H9 (cell line): ENCODE measurements at regions not wholly inside any gene's neighbourhood (a gene's known extent, or its start where the extent isn't known, plus 50 kb on each side); places are given as distances from the start of the nearest gene placed in this dataset.

Experiments
- DNase-seq: peaks from one replicate; pipeline ENCODE4 v3.0.0-alpha.2; 2017
- H2AFZ ChIP-seq: one replicate; pipeline ENCODE4 v1.6.1; 2013; ENCODE audit warnings: mild to moderate bottlenecking, low read length, control low read depth, moderate library complexity
- H2AK5ac ChIP-seq: 2 replicates; pipeline ENCODE4 v1.6.1; 2013; ENCODE audit warnings: low read length, control low read depth, mixed read lengths; ENCODE audit not compliant: insufficient read length
- H2BK120ac ChIP-seq: one replicate; pipeline ENCODE4 v1.6.1; 2013; ENCODE audit warnings: low read depth, mild to moderate bottlenecking, low read length, control low read depth, inconsistent platforms; ENCODE audit not compliant: poor library complexity, severe bottlenecking
- H2BK12ac ChIP-seq: 2 replicates; pipeline ENCODE4 v1.6.1; 2013; ENCODE audit warnings: low read length, control low read depth, mixed read lengths, low read depth; ENCODE audit not compliant: insufficient read length
- H2BK15ac ChIP-seq: 2 replicates; pipeline ENCODE4 v1.6.1; 2013; ENCODE audit warnings: low read depth, low read length, control low read depth
- H2BK20ac ChIP-seq: one replicate; pipeline ENCODE4 v1.6.1; 2013; ENCODE audit warnings: low read depth, mild to moderate bottlenecking, low read length, control low read depth, inconsistent platforms; ENCODE audit not compliant: poor library complexity, severe bottlenecking
- H2BK5ac ChIP-seq: 2 replicates; pipeline ENCODE4 v1.6.1; 2013; ENCODE audit warnings: low read length, control low read depth, mixed read lengths; ENCODE audit not compliant: insufficient read length
- H3K14ac ChIP-seq: 2 replicates; pipeline ENCODE4 v1.6.1; 2013; ENCODE audit warnings: low read length, control low read depth; ENCODE audit not compliant: insufficient read depth
- H3K18ac ChIP-seq: 2 replicates; pipeline ENCODE4 v1.6.1; 2013; ENCODE audit warnings: low read depth, mild to moderate bottlenecking, mixed read lengths, low read length, control low read depth; ENCODE audit not compliant: insufficient read length
- H3K23ac ChIP-seq: 2 replicates; pipeline ENCODE4 v1.6.1; 2013; ENCODE audit warnings: low read length, control low read depth, mixed read lengths, low read depth; ENCODE audit not compliant: insufficient read length
- H3K23me2 ChIP-seq: 2 replicates; pipeline ENCODE4 v1.6.1; 2013; ENCODE audit warnings: low read depth, mild to moderate bottlenecking, mixed read lengths, low read length, control low read depth; ENCODE audit not compliant: insufficient read length, poor library complexity, severe bottlenecking
- H3K27ac ChIP-seq: 2 replicates; pipeline ENCODE4 v1.5.1; 2013; ENCODE audit warnings: low read length, control low read depth, mixed read lengths, low read depth; ENCODE audit not compliant: insufficient read length
- H3K27me3 ChIP-seq: 2 replicates; pipeline ENCODE4 v1.6.1; 2013; ENCODE audit warnings: low read length, control low read depth, inconsistent platforms; ENCODE audit not compliant: insufficient read depth
- H3K4ac ChIP-seq: 2 replicates; pipeline ENCODE4 v1.6.1; 2013; ENCODE audit warnings: low read depth, mild to moderate bottlenecking, control low read depth, inconsistent platforms, low read length, moderate library complexity
- H3K4me1 ChIP-seq: 2 replicates; pipeline ENCODE4 v1.6.1; 2013; ENCODE audit warnings: low read length, control low read depth, inconsistent platforms; ENCODE audit not compliant: insufficient read depth
- H3K4me2 ChIP-seq: 2 replicates; pipeline ENCODE4 v1.6.1; 2013; ENCODE audit warnings: low read length, control low read depth, mixed read lengths; ENCODE audit not compliant: insufficient read length, insufficient read depth
- H3K56ac ChIP-seq: 2 replicates; pipeline ENCODE4 v1.6.1; 2013; ENCODE audit warnings: low read depth, mild to moderate bottlenecking, mixed read lengths, low read length, control low read depth; ENCODE audit not compliant: insufficient read length
- H3K79me1 ChIP-seq: 2 replicates; pipeline ENCODE4 v1.6.1; 2013; ENCODE audit warnings: low read depth, mild to moderate bottlenecking, moderate library complexity, low read length, control low read depth, inconsistent platforms; ENCODE audit not compliant: insufficient read depth, poor library complexity, severe bottlenecking
- H3K79me2 ChIP-seq: 2 replicates; pipeline ENCODE4 v1.6.1; 2013; ENCODE audit warnings: low read length, control low read depth, inconsistent platforms; ENCODE audit not compliant: insufficient read depth
- H3K9ac ChIP-seq: 2 replicates; pipeline ENCODE4 v1.6.1; 2013; ENCODE audit warnings: low read length, control low read depth, mixed read lengths; ENCODE audit not compliant: insufficient read length; ENCODE audit errors: extremely low read depth
- H3K9me3 ChIP-seq: one replicate; pipeline ENCODE4 v1.6.1; 2013; ENCODE audit warnings: low read depth, low read length, inconsistent platforms; ENCODE audit not compliant: control insufficient read depth
- H3T11ph ChIP-seq: one replicate; pipeline ENCODE4 v1.6.1; 2013; ENCODE audit warnings: mild to moderate bottlenecking, low read length, control low read depth, inconsistent platforms
- H4K20me1 ChIP-seq: one replicate; pipeline ENCODE4 v1.6.1; 2013; ENCODE audit not compliant: control insufficient read depth, insufficient read length, insufficient read depth
- H4K5ac ChIP-seq: 2 replicates; pipeline ENCODE4 v1.6.1; 2013; ENCODE audit warnings: low read depth, mild to moderate bottlenecking, mixed read lengths, low read length, control low read depth; ENCODE audit not compliant: insufficient read length
- H4K8ac ChIP-seq: replicated peaks from 2 replicates; pipeline ENCODE4 v1.6.1; 2013; ENCODE audit warnings: low read length, control low read depth, mixed read lengths, low read depth; ENCODE audit not compliant: insufficient read length
- H4K91ac ChIP-seq: 2 replicates; pipeline ENCODE4 v1.6.1; 2013; ENCODE audit warnings: low read depth, mild to moderate bottlenecking, moderate library complexity, mixed read lengths, low read length, control low read depth; ENCODE audit not compliant: insufficient read length
- H3K27ac Mint-ChIP-seq, 3 experiments: 2 replicates in 2 of 3; 3 replicates in 1 of 3; pipeline ENCODE4 v1.8.0; 2020 to 2021; ENCODE audit warnings: mixed read lengths in 3 of 3, mild to moderate bottlenecking in 1 of 3, moderate library complexity in 1 of 3
- H3K27me3 Mint-ChIP-seq: 2 replicates; pipeline ENCODE4 v1.8.0; 2021; ENCODE audit warnings: low read depth, mild to moderate bottlenecking, moderate library complexity, mixed read lengths
- H3K36me3 Mint-ChIP-seq, 3 experiments: 2 replicates in 2 of 3; 3 replicates in 1 of 3; pipeline ENCODE4 v1.8.0; 2020 to 2021; ENCODE audit warnings: low read depth in 3 of 3, mixed read lengths in 3 of 3; ENCODE audit not compliant: insufficient read depth in 1 of 3
- H3K4me1 Mint-ChIP-seq, 2 experiments: 2 replicates each; pipeline ENCODE4 v1.8.0; 2020; ENCODE audit warnings: mixed read lengths in 2 of 2
- H3K4me3 Mint-ChIP-seq, 2 experiments: 2 replicates in 1 of 2; 3 replicates in 1 of 2; pipeline ENCODE4 v1.8.0; 2020 to 2021; ENCODE audit warnings: mild to moderate bottlenecking in 2 of 2, mixed read lengths in 2 of 2, moderate library complexity in 1 of 2
- H3K9me3 Mint-ChIP-seq, 2 experiments: 2 replicates in 1 of 2; 3 replicates in 1 of 2; pipeline ENCODE4 v1.8.0; 2020; ENCODE audit warnings: mild to moderate bottlenecking in 2 of 2, mixed read lengths in 2 of 2, moderate library complexity in 1 of 2
- CTCF ChIP-seq: fragments of 200-600 bp; sonication (generic); conservative IDR thresholded peaks from 3 replicates; pipeline ENCODE4 v1.8.0; 2021; ENCODE audit warnings: antibody characterized with exemption, mild to moderate bottlenecking

DNA sequence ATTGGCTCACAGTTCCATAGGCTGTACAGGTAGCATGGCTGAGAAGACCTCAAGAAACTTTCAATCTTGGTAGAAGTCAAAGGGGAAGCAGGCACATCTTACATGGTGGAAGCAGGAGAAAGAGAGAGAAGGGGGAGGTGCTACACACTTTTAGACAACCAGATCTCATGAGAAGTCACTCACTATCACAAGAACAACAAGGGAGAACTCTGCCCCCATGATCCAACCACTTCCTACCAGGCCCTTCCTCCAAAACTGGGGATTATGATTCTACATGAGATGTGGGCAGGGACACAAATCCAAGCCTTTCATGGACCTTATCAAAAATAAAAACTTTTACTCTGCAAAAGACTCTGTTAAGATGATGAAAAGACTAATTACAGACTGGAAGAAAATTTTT, 183.2 kb upstream of the TRIM24 start:
- H2BK120ac ChIP-seq, result no peak overlapping the region
- no peak overlapping the region for H3K14ac ChIP-seq
- H2BK12ac ChIP-seq, result no peak overlapping the region

More for the DNA sequence above, 183.2 kb upstream of the TRIM24 start:
- Mint-ChIP-seq H3K27me3 (no peaks in the 10 kb centered on the region), H3K4me3 (no peak overlapping the region), H3K4me1 (0 out of 4 replicates have a peak, but pooled peaks cover 0 to 3% of the 10 kb centered on the region in 2 experiments), H3K9me3 (peaks cover 0 to 9% of the 10 kb centered on the region in 2 experiments; a peak in 1 of 5 replicates), H3K27ac (0 out of 7 replicates have a peak overlapping the region, but pooled peaks of 1 of the 3 experiments have one; percentile 28), H3K36me3 (peaks cover 0 to 5% (median 2%) of the 10 kb centered on the region in 3 experiments; a peak in 3 of 7 replicates)
- Histone ChIP-seq H3K27me3 (no peaks in the 10 kb centered on the region), H3K27ac (no peak overlapping the region), H3K23me2 (no peaks in the 10 kb centered on the region), H4K8ac (no peak overlapping the region), H3K4ac (no peak overlapping the region), H3K4me1 (no peaks in the 10 kb centered on the region), H3K9me3 (no peaks in the 10 kb centered on the region), H3K4me2 (no peak overlapping the region), H3K79me2 (no peaks in the 10 kb centered on the region), H4K5ac (no peak overlapping the region), H4K91ac (no peak overlapping the region), H3K23ac (no peak overlapping the region), H3K56ac (no peak overlapping the region), H3K18ac (no peak overlapping the region), H2BK5ac (no peak overlapping the region), H4K20me1 (no peaks in the 10 kb centered on the region), H2AFZ (no peak overlapping the region), H2AK5ac (no peak overlapping the region), H3K9ac (no peak overlapping the region), H2BK20ac (no peak overlapping the region), H3T11ph (no peak overlapping the region), H3K79me1 (no peaks in the 10 kb centered on the region), H2BK15ac (no peak overlapping the region)
- no peak for DNase-seq
- no peak for TF ChIP-seq CTCF
